Stimulated activated CD4-positive, alpha-beta T cell treated with anti-CD3 and anti-CD28 coated beads, Interleukin-2, amount 100 ng/mL, for 48 hours (primary cell): ENCODE measurements at regions not wholly inside any gene's neighbourhood (a gene's known extent, or its start where the extent isn't known, plus 50 kb on each side); places are given as distances from the start of the nearest gene placed in this dataset.

Experiments
- DNase-seq, 2 donors: peaks; one replicate each; pipeline ENCODE4 v3.0.0-alpha.2; 2020

- no peak for DNase-seq
These were observed 68.1 kb downstream of the TEKT4 start for GRCh38 chr2:94939349-94939748.

- DNase-seq = no peak
These were observed 76.1 kb downstream of the TEKT4 start for GRCh38 chr2:94947097-94948016.

GRCh38 chr2:94955702-94956101, 69.8 kb upstream of the MAL start:
- DNase-seq = no peak

- peak; percentile 31 to 32 for DNase-seq
These were observed 68.6 kb upstream of the MAL start for GRCh38 chr2:94956797-94957391.

- DNase-seq = no peak
These were observed 67.3 kb upstream of the MAL start for GRCh38 chr2:94958245-94958644.

GRCh38 chr2:94960266-94960665, 65.2 kb upstream of the MAL start:
- no peak for DNase-seq

GRCh38 chr2:94960751-94961150, 64.8 kb upstream of the MAL start:
- no peak for DNase-seq

- DNase-seq = no peak
These were observed 61.3 kb upstream of the MAL start for GRCh38 chr2:94964193-94964592.

GRCh38 chr2:94966689-94967088, 58.8 kb upstream of the MAL start:
- DNase-seq = no peak

- DNase-seq = no peak
These were observed 55.2 kb upstream of the MAL start for GRCh38 chr2:94970353-94970752.
